HG03103 (cell line): ENCODE measurements at regions not wholly inside any gene's neighbourhood (a gene's known extent, or its start where the extent isn't known, plus 50 kb on each side); places are given as distances from the start of the nearest gene placed in this dataset.
A peak's percentile ranks its signal among the peaks of the same experiment; 100 is the strongest.
"Not testable (repeated sequence)": the region's sequence is repeated elsewhere in the genome, so short reads cannot be mapped to it uniquely, and the experiment has no call there.

Experiments used
- ATAC-seq: cut with Tn5 transposase; IDR thresholded peaks from one replicate; pipeline ENCODE4 v1.9.1; 2021; ENCODE audit warnings: low read depth; ENCODE audit not compliant: unreplicated experiment

- no peak for ATAC-seq
Measured at GRCh38 chr9:97772145-97772544, 75.0 kb upstream of the XPA start.

- no peak for ATAC-seq
Measured at GRCh38 chr9:97773091-97773490, 76.0 kb upstream of the XPA start.

- ATAC-seq = no peak
Measured at GRCh38 chr9:97773723-97774122, 76.6 kb upstream of the XPA start.

- no peak for ATAC-seq
Measured at GRCh38 chr9:97774673-97775072, 77.5 kb upstream of the XPA start.

GRCh38 chr9:97778740-97779139 lies 74.3 kb upstream of the FOXE1 start:
- not testable (repeated sequence) for ATAC-seq

GRCh38 chr9:97779608-97780007 lies 73.4 kb upstream of the FOXE1 start:
- no peak for ATAC-seq

- ATAC-seq = no peak
Measured at GRCh38 chr9:97781902-97782301, 71.1 kb upstream of the FOXE1 start.

GRCh38 chr9:97786341-97786740 lies 66.7 kb upstream of the FOXE1 start:
- no peak for ATAC-seq

- no peak for ATAC-seq
Measured at GRCh38 chr9:97787551-97787950, 65.5 kb upstream of the FOXE1 start.

GRCh38 chr9:97788763-97789663 lies 64.0 kb upstream of the FOXE1 start:
- ATAC-seq = no peak

- ATAC-seq = no peak
Measured at GRCh38 chr9:97790542-97790941, 62.5 kb upstream of the FOXE1 start.

- no peak for ATAC-seq
Measured at GRCh38 chr9:97791542-97791941, 61.5 kb upstream of the FOXE1 start.

GRCh38 chr9:97793067-97793466 lies 60.0 kb upstream of the FOXE1 start:
- no peak for ATAC-seq

- ATAC-seq = no peak
Measured at GRCh38 chr9:97794666-97795065, 58.4 kb upstream of the FOXE1 start.

- ATAC-seq = not testable (repeated sequence)
Measured at GRCh38 chr9:97796176-97796575, 56.9 kb upstream of the FOXE1 start.

GRCh38 chr9:97801180-97801579 lies 51.8 kb upstream of the FOXE1 start:
- ATAC-seq = no peak

GRCh38 chr9:97802276-97802675 lies 50.8 kb upstream of the FOXE1 start:
- ATAC-seq = no peak

GRCh38 chr9:97803167-97804058 lies 49.6 kb upstream of the FOXE1 start:
- ATAC-seq = peak; percentile 85
